Activated naive CD8-positive, alpha-beta T cell (primary cell): ENCODE measurements at regions not wholly inside any gene's neighbourhood (a gene's known extent, or its start where the extent isn't known, plus 50 kb on each side); places are given as distances from the start of the nearest gene placed in this dataset.
"Not testable (repeated sequence)": the region's sequence is repeated elsewhere in the genome, so short reads cannot be mapped to it uniquely, and the experiment has no call there.

Experiments
- H3K27ac Mint-ChIP-seq: one replicate; pipeline ENCODE4 v1.8.0; 2021; ENCODE audit warnings: mixed read lengths
- H3K27me3 Mint-ChIP-seq: one replicate; pipeline ENCODE4 v1.8.0; 2021; ENCODE audit warnings: mixed read lengths
- H3K36me3 Mint-ChIP-seq: one replicate; pipeline ENCODE4 v1.8.0; 2021; ENCODE audit warnings: mixed read lengths
- H3K4me1 Mint-ChIP-seq: one replicate; pipeline ENCODE4 v1.8.0; 2021; ENCODE audit warnings: low read depth, mixed read lengths
- H3K4me3 Mint-ChIP-seq: one replicate; pipeline ENCODE4 v1.8.0; 2021; ENCODE audit warnings: mild to moderate bottlenecking, mixed read lengths
- H3K9me3 Mint-ChIP-seq: one replicate; pipeline ENCODE4 v1.8.0; 2021; ENCODE audit warnings: low read depth, mixed read lengths

GRCh38 chr7:51901489-51901840 is 584.9 kb upstream of the COBL start:
- H3K27ac Mint-ChIP-seq = no peak overlapping the region
- peaks cover 5% of the 10 kb centered on the region for H3K9me3 Mint-ChIP-seq
- no peak overlapping the region for H3K4me3 Mint-ChIP-seq
- no peaks in the 10 kb centered on the region for H3K27me3 Mint-ChIP-seq
- no peaks in the 10 kb centered on the region for H3K36me3 Mint-ChIP-seq
- no peaks in the 10 kb centered on the region for H3K4me1 Mint-ChIP-seq

DNA sequence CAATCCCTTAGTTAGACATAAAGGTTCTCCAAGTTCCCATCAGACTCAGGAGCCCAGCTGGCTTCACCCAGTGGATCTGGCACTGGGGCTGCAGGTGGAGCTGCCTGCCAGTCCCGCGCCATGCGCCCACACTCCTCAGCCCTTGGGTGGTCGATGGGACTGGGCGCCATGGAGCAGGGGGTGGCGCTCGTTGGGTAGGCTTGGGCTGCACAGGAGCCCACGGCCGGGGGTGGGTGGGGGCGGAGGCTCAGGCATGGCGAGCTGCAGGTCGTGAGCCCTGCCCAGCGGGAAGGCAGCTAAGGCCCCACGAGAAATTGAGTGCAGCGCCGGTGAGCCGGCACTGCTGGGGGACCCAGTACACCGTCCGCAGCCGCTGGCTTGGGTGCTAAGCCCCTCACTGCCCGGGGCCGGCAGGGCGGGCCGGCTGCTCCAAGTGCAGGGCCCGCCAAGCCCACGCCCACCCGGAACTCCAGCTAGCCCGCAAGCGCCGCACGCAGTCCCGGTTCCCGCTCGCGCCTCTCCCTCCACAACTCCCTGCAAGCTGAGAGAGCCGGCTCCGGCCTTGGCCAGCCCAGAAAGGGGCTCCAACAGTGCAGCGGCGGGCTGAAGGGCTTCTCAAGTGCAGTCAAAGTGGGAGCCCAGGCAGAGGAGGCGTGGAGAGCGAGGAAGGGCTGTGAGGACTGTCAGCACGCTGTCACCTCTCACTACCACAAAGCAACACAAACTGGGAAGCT is 584.3 kb upstream of the COBL start:
- not testable (repeated sequence) for H3K4me3 Mint-ChIP-seq, H3K4me1 Mint-ChIP-seq, H3K27me3 Mint-ChIP-seq, H3K9me3 Mint-ChIP-seq, H3K27ac Mint-ChIP-seq, H3K36me3 Mint-ChIP-seq

GRCh38 chr7:51899611-51900010 is 583.0 kb upstream of the COBL start:
- no peaks in the 10 kb centered on the region for H3K36me3 Mint-ChIP-seq
- H3K27ac Mint-ChIP-seq = no peak overlapping the region
- H3K27me3 Mint-ChIP-seq = no peaks in the 10 kb centered on the region
- H3K4me3 Mint-ChIP-seq = no peak overlapping the region
- no peaks in the 10 kb centered on the region for H3K4me1 Mint-ChIP-seq
- H3K9me3 Mint-ChIP-seq = peaks cover 5% of the 10 kb centered on the region

DNA sequence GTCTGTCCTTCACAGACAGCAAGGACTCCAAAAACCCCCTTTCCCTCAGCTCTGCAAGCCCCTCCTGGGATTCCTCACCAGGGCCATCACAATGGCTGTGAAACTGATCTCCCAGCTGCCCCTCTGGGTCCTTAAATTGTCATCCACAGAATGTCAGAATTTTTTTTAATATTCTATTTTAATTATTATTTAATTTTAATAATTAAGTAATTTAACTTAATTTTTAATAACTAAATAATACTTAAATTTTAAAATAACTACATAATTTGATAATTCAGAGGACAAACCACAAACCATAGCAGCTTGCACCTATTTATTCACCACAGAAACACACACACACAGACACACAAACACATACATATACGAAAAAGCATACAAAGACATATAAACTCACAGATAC is 565.8 kb upstream of the COBL start:
- H3K4me3 Mint-ChIP-seq = no peak overlapping the region
- peaks cover 6% of the 10 kb centered on the region for H3K9me3 Mint-ChIP-seq
- no peaks in the 10 kb centered on the region for H3K36me3 Mint-ChIP-seq
- H3K4me1 Mint-ChIP-seq = no peaks in the 10 kb centered on the region
- no peak overlapping the region for H3K27ac Mint-ChIP-seq
- H3K27me3 Mint-ChIP-seq = no peaks in the 10 kb centered on the region

GRCh38 chr7:51881309-51881708 is 564.7 kb upstream of the COBL start:
- Mint-ChIP-seq H3K27me3 (no peaks in the 10 kb centered on the region), H3K4me3 (no peak overlapping the region), H3K36me3 (no peaks in the 10 kb centered on the region), H3K27ac (no peak overlapping the region), H3K9me3 (peaks cover 5% of the 10 kb centered on the region), H3K4me1 (no peaks in the 10 kb centered on the region)

GRCh38 chr7:51878865-51879264 is 562.3 kb upstream of the COBL start:
- H3K4me3 Mint-ChIP-seq = no peak overlapping the region
- no peaks in the 10 kb centered on the region for H3K4me1 Mint-ChIP-seq
- no peaks in the 10 kb centered on the region for H3K36me3 Mint-ChIP-seq
- no peak overlapping the region for H3K27ac Mint-ChIP-seq
- H3K9me3 Mint-ChIP-seq = no peaks in the 10 kb centered on the region
- H3K27me3 Mint-ChIP-seq = no peaks in the 10 kb centered on the region

DNA sequence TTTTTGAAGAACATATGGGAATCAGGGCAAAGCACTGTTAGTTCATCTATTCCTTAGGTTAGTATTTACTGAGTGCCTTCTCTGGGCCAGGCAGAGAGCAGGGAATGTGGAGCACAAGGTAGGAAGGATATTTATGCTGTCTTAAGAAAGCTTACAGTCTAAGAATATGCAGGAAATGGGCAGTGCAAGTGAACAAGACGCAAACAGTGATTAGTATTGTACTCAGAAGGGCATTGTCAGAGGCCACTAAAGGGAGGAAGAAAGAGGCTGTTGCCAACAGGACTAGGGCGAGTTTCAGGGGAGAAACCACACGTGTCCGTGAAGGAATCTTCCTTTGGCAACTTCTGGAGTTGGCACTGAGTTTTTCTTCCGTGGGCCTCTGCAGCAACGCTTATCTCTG is 552.8 kb upstream of the COBL start:
- no peaks in the 10 kb centered on the region for H3K9me3 Mint-ChIP-seq

GRCh38 chr7:51867117-51867516 is 550.5 kb upstream of the COBL start:
- no peaks in the 10 kb centered on the region for H3K27me3 Mint-ChIP-seq
- no peaks in the 10 kb centered on the region for H3K36me3 Mint-ChIP-seq
- H3K27ac Mint-ChIP-seq = no peak overlapping the region
- no peaks in the 10 kb centered on the region for H3K9me3 Mint-ChIP-seq
- H3K4me3 Mint-ChIP-seq = no peak overlapping the region
- no peaks in the 10 kb centered on the region for H3K4me1 Mint-ChIP-seq

More for the DNA sequence above, 552.8 kb upstream of the COBL start:
- no peaks in the 10 kb centered on the region for H3K36me3 Mint-ChIP-seq
- H3K4me3 Mint-ChIP-seq = no peak overlapping the region
- H3K27me3 Mint-ChIP-seq = no peaks in the 10 kb centered on the region
- H3K4me1 Mint-ChIP-seq = no peaks in the 10 kb centered on the region
- no peak overlapping the region for H3K27ac Mint-ChIP-seq

DNA sequence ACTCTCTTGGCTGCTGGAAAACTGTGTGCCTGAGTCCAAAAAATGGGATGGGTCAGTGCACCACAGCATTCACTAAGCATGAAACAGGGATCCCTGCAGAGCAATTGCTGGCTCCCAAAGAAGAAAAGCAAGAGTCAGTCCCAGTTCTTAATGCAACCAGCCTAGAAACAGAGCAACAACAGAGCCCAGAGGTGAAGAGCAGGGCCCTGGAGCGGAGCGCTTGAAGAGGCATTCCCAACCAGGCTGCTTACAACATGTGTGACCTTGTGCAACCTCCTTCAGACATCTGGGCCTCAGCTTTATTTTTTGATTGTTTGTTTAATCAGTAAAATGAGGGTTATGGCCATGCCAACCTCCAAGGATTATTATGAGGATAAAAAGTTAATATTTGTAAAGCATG is 543.7 kb upstream of the COBL start:
- no peaks in the 10 kb centered on the region for H3K9me3 Mint-ChIP-seq
- no peaks in the 10 kb centered on the region for H3K4me1 Mint-ChIP-seq
- H3K27me3 Mint-ChIP-seq = no peaks in the 10 kb centered on the region
- no peaks in the 10 kb centered on the region for H3K36me3 Mint-ChIP-seq
- no peak overlapping the region for H3K4me3 Mint-ChIP-seq
- H3K27ac Mint-ChIP-seq = no peak overlapping the region

DNA sequence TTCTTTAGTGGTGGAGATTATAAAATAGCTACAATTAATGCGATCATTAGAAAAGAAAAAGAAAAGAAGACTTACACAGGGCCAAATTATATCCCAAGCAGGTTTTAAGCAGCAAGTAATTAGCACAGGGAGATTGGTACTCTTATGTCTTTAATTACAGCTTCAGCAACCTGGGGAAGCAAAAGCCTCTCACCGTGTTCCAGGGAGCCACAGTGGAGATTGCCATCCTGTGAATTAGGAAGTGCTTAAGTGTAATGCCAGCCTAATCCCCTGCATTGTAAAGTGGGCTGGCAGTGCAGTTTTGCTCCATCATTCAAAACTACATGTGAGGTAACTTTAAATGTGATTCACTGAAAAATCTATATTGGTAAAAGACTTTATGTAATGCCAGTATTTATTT is 533.5 kb upstream of the COBL start:
- H3K4me1 Mint-ChIP-seq = no peaks in the 10 kb centered on the region
- no peaks in the 10 kb centered on the region for H3K27me3 Mint-ChIP-seq
- H3K36me3 Mint-ChIP-seq = no peaks in the 10 kb centered on the region
- no peaks in the 10 kb centered on the region for H3K9me3 Mint-ChIP-seq
- H3K4me3 Mint-ChIP-seq = no peak overlapping the region
- H3K27ac Mint-ChIP-seq = no peak overlapping the region

DNA sequence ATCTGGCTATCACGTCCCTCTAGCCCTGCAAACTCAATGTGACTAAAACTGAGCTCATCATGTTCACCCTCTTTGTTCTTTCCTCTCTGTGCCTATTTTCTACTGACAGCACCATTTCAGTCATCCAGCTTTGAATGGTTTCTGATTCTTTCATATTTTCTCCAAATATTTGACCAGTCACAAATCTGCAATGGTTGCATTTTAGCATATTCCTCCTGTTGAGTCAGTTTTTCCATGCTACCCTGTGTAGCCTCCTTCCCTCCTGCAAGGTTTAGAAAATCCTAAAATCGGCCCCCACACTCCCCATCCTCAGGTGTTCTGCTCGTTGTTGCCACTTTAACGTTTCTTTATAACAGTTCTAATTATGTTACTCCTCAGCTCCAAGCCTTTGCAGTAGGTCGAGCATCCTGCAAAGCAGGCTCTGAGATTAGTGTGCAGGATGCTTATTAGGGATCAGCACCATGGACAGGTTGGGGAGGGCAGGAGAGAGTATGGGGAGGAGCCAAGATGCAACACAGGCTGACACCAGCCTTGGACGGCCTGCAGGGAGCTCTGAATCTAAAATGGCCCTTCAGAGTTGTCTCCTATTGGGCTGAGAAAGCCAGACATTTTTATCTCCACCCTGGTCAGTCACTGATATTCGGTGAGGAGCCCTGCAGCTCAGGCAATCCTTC is 531.0 kb upstream of the COBL start:
- Mint-ChIP-seq H3K9me3 (no peaks in the 10 kb centered on the region), H3K4me3 (no peak overlapping the region), H3K36me3 (no peaks in the 10 kb centered on the region), H3K4me1 (no peaks in the 10 kb centered on the region), H3K27ac (no peak overlapping the region), H3K27me3 (no peaks in the 10 kb centered on the region)

DNA sequence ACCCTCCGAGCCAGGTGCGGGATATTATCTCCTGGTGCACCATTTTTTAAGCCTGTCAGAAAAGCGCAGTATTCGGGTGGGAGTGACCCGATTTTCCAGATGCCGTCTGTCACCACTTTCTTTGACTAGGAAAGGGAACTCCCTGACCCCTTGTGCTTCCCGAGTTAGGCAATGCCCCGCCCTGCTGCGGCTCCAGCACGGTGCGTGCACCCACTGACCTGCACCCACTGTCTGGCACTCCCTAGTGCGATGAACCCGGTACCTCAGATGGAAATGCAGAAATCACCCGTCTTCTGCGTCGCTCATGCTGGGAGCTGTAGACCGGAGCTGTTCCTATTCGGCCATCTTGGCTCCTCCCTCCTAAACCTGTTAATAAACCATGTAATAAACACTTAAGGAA is 522.5 kb upstream of the COBL start:
- H3K27me3 Mint-ChIP-seq, H3K4me1 Mint-ChIP-seq, H3K9me3 Mint-ChIP-seq, H3K27ac Mint-ChIP-seq, H3K36me3 Mint-ChIP-seq, H3K4me3 Mint-ChIP-seq: not testable (repeated sequence)

DNA sequence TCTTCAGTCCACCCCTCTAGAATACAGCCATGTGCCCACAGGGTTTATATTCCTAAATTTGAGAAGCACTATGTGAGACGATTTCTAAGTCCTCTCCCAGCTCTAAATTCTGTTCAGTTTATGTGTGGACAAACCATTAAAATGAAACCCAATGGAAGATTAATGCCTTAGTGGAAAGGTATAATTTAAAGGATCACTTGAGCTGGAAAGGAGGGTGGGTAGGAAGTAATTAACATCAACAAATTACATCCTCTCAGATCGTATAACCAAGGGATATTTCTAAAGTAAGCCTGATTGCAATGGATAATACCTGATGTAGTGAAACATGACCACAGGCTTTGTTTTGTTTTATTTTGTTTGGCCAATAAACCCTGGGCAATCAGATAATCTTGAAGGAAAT is 511.0 kb upstream of the COBL start:
- Mint-ChIP-seq H3K4me3 (no peak overlapping the region), H3K27ac (no peak overlapping the region), H3K9me3 (peaks cover 18% of the 10 kb centered on the region), H3K27me3 (no peaks in the 10 kb centered on the region), H3K4me1 (no peaks in the 10 kb centered on the region), H3K36me3 (no peaks in the 10 kb centered on the region)

DNA sequence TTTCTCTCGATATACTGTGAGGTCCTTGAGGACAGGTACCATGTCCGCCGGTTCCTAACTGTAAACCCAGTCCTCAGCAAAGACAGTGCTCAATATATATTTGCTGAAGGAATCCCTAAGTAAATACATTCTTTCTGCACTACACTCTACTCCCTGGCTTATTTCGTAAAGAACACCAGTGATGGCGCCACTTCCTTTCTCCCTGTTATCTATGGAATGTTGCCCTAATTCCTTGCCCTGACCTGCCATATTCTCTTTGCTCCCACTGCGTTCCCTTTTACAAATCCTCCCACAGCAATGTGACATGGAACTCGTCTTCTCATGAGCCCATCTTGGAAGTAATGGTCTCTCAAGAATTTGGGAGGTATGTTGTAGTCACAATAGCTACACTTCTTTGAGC is 507.4 kb upstream of the COBL start:
- Mint-ChIP-seq H3K27ac (no peak overlapping the region), H3K4me1 (no peaks in the 10 kb centered on the region), H3K9me3 (peaks cover 5% of the 10 kb centered on the region), H3K4me3 (no peak overlapping the region), H3K27me3 (no peaks in the 10 kb centered on the region), H3K36me3 (no peaks in the 10 kb centered on the region)

- H3K9me3 Mint-ChIP-seq = peaks cover 3% of the 10 kb centered on the region
- H3K36me3 Mint-ChIP-seq = no peaks in the 10 kb centered on the region
Measured at GRCh38 chr7:51823437-51823836, 506.8 kb upstream of the COBL start.

DNA sequence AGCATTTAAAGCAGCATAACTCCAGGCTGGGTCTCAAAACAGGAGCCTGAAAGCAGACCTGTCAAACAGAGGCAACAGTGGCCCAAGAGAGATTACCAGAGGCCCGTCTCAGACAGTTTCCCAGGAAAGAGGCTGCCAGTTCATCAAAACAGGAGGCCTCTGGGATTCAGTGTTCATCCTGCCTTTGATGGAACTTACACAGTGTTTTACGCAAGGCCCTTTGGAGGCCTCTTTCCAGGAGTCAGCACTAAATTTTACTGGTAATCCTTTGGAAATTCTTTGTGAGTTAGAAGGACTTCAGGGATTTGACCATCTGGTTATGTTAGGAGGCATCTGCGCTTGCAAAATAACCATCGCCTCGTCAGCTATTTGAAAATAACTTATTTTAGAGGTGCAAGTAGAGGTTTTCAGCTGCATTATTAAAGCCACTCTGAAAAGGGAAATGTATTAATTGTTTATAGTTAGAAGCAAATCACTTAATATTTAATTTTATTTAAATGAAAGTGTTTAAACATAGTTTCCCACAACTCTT is 501.2 kb upstream of the COBL start:
- Mint-ChIP-seq H3K27ac (no peak overlapping the region), H3K36me3 (no peaks in the 10 kb centered on the region)

More at GRCh38 chr7:51823437-51823836, 506.8 kb upstream of the COBL start:
- Mint-ChIP-seq H3K4me1 (no peaks in the 10 kb centered on the region), H3K27me3 (no peaks in the 10 kb centered on the region), H3K27ac (no peak overlapping the region), H3K4me3 (no peak overlapping the region)

More for the DNA sequence above, 501.2 kb upstream of the COBL start:
- H3K27me3 Mint-ChIP-seq = no peaks in the 10 kb centered on the region
- no peaks in the 10 kb centered on the region for H3K9me3 Mint-ChIP-seq
- H3K4me1 Mint-ChIP-seq = no peaks in the 10 kb centered on the region
- no peak overlapping the region for H3K4me3 Mint-ChIP-seq
